Right renal pelvis (tissue), 4 donors: ENCODE measurements at regions not wholly inside any gene's neighbourhood (a gene's known extent, or its start where the extent isn't known, plus 50 kb on each side); places are given as distances from the start of the nearest gene placed in this dataset.

ENCODE experiments used
- DNase-seq, 4 donors: peaks; one replicate each; pipeline ENCODE4 v3.0.0-alpha.2; 2013; ENCODE audit warnings: low read depth in 4 of 4, low spot score in 3 of 4, missing footprints in 1 of 4

- no peak for DNase-seq
Measured at GRCh38 chr9:129322641-129323375, 144.7 kb upstream of the IER5L start.

- no peak for DNase-seq
Measured at GRCh38 chr9:129322022-129322621, 144.1 kb upstream of the IER5L start.

DNA sequence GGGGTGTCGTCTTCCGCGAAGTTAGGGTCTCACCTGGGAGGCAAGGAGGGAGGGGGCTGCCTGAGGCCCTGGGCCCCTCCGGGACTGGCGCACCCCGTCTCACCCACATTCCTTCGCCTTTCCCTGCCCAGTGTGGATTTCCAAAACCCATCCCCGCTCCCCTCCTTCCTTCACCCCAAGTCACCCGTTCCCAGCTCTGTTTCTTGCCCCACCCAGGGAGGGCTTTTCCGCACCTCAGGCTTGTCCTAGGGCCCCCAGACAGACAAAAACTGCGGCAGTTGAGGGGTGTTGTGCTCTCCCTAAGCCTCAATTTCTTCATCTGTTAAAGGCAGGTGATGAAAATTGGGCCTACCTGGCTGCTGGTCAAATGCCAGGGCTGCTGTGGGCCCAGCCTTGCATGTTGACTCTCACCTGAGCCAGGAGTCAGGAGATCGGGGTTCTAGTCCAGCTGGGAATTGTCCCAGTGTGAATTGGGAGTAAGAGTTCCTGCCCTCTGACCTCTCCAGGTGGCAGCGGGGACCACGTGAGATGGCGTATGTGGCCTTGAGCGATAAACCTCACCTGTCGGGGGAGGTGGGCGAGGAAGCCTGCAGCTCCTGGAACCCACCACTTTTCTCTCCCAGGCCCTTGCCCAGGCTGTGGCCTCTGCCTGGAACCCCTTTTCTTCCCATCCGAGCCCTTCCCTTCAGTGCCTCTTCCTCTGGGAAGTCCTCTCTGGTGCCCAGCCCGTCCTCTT, 143.4 kb upstream of the IER5L start:
- DNase-seq = no peak

- DNase-seq = peak; percentile 67 to 84 (median 78)
Measured at GRCh38 chr9:129320575-129321285, 142.7 kb upstream of the IER5L start.

DNA sequence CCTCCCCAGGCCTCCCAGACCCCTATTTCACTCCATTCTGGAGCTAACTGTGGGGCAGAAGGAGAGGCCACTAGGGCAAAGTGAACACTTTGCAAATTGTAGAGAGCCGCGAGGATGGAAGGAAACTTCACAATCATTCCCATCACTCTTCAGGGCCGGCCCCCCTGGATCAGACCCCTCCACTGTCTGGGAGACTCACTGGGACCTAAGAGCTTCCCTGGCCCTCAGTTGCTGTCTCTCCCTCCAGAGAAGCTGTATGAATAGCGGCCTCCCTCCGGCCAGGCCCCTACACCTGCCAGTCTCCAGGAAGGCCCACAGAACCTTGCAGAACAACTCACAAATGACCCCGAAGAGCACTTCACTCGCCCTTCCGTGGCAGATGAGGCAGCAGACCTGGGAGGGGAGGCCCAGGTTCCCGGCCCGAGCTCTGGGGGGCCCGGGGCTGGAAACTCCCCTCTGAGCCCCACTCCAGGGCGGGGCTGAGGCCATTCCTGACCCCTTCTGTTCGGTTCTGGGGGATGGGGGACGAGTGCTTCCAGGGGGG, 141.9 kb upstream of the IER5L start:
- DNase-seq = no peak

DNA sequence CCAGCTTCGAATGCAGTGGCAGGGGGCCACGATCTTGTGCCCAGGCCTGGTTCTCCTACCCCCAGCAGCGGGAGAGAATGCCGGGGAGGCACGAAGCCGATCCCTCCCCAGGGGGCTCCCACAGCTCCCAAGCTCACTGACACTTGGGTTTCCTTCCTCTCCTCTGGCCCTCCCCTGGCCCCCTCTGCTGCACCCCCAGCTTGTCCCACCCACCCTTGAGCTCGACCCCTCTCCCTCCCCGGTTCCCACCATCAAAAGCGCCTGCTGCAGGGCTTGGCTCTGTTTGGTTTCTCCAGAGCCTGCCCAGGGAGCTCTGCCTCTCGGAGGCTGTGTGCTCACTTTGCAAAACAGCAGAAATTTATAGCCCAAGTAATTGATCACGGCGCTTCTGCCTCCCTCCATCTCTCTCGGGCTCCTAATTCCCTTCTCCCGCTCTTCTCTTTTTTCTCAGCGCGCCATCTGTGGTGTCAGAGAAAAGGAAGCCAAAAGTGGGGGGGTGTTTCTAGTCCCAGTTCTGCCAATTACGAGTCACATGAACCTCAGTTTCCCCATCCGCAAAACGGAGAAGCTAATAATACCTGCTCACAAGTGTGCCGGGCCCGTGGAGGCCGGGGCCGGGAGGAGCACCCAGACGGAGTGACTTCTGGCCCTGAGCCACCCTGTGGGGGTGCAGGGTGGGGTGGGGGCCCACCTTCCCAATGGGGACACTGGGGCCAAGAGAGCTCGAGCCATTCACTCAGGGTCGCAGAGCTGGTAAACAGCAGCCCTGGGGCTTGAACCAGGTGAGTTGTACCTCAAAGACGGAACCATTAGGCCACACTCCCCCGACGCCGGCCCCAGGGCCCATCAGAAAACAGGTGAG, 141.2 kb upstream of the IER5L start:
- DNase-seq = no peak

- no peak for DNase-seq
Measured at GRCh38 chr9:129318121-129319075, 140.3 kb upstream of the IER5L start.

DNA sequence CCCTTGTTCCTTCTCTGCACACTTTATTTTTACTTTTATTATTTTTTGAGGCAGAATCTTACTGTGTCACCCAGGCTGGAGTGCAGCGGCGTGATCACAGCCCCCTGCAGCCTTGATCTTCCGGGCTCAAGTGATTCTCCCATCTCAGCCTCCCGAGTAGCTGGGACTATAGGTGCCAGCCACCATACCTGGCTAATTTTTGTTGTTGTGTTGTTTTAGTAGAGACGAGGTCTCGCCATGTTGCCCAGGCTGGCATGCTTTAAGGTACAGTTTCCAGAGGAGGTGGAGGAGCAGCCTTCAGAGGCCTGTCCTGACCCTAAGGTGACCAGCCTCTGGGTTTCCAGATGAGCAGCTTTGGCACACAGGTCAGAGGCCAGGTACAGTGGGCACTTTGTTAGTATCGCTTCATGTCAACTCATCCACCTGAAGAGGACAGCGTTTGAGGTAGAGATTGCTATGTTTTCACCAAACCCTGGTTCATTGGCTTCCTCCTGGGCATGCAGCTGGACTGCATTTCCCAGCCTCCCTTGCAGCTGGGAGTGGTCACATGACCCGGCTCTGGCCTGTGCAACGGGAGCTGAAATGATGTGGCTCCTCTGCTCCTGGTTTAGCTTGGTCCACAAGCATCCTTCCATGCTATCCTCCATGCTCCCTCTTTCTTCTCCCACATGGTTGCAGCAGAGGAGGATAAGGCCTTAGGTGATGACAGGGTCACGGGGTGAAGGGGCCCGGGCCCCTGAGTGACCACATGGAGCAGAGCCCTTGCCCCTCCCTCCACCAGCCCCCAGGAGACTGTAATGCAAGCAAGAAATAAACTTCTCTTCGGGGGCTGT, 139.3 kb upstream of the IER5L start:
- DNase-seq = no peak

DNA sequence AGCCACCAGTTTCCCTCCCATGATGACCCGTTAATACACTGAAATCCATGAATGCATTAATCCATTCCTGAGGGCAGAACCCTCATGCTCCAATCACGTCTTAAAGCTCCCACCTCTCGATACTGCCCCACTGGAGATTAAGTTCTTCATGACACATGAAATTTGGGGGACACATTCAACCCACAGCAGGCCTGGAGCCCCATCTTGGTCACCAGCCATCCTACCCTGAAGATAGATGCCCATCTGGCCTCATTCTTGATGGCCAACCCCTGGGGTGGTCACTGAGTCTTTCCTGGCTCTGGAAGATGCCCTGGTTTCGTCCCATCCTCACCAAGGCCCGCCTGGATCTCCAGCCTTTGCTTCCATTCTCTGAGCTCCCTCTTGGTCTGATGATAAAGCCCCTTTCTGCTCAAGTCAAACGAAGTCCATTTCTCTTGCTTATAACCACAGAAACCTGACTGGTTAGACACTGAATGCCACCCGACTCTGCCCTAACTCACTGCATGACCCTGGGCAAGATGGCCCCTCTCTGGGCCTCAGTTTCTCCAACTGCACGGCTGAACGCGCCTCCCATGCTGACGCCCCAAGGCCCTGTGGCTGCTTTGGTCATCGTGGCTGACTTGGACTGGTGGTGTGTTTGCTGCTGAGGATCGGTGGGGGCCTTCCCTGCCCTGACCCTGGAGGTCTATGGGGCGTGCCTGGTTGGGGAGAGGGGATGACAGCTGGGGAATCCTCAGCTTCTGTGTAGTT, 138.4 kb upstream of the IER5L start:
- DNase-seq = no peak

DNA sequence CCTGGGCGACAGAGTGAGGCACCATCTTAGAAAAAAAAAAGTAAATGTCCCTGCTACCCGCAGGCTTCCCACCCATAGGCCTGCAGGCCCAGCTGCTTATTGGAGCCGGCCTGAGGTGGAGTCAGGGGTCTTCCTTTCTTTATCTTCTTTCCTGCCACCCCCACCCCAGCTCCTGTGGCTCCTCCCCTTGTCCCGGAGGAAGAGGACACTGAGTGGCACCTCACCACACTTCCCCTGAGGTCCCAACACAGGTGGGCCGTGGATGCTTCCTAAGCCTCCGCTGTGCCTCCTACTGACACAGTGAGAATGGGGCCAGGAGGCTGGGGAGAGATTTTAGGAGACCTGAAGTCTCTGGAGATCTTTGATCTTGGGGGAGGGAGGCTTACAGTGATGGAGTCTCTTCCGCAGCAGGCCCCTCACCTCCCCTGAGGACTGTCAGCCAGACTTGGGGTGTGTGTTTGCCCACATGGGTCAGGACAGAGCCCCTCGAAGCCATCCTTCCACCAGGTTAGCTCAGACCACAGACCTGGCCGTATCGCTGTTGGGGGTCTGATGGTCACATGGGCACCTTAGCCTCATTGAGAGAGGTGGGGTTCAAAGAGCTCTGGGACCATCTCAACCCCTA, 135.4 kb upstream of the IER5L start:
- DNase-seq = no peak

DNA sequence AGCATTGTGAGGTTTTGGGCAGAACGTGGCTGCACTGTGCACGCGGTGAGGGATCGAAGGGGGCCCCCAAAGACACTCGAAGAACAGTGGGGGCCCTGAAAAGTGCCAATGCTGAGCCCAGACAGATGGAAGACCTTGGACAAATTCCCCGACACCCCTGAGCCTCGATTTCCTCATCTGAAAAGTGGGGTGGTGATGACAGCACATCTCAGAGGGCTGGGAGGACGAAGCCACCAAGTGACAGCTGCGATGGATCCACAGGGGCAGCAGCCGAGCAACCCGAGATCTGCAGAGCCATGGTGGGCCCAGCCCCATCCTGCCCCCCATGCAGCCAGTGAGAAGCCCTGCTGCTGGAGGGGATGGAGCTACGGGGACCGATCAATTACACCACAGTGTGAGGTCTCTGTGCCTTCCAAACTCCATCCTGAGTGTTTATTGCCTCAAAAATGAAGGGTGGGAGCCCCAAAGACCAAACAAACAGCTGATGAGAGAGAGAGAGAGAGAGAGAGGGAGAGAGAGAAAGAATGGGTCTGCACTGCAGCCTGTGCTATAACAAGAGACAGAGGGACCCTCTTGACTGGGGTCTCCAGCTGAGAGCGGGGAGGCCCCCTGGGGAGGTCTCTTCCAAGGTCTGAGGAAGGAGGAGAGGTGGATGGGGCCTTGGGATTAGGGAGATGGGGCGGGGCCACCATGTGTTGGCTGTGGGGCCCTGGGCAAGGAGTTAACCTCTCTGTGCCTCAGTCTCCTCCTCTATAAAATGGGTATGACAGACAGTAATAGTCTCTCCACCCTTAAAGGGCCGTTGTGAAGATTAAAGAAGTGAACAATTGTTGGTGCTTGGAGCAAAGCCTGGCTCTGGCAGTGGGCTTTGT, 134.4 kb upstream of the IER5L start:
- no peak for DNase-seq

- DNase-seq = no peak
Measured at GRCh38 chr9:129311643-129312042, 133.6 kb upstream of the IER5L start.

GRCh38 chr9:129310666-129311350, 132.7 kb upstream of the IER5L start:
- no peak for DNase-seq

DNA sequence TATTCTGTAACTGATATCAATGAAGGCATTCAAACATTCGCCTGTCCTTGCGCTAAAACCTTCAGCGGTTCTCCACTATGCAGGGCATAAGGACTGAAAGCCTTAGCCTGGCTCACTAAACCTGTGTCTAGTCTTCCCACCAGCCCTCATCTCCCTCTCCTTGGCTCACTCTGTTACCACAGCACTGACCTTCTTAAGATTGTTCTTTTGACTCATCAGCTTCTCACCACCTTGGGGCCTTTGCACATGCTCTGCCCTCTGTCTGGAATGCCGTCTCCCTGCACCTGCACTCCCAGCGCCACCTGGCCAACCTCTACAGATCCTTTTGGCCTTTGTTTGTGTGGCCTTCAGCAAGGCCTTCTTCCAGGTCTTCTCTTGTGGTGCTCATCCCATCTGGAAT, 131.8 kb upstream of the IER5L start:
- no peak for DNase-seq

GRCh38 chr9:129309041-129309430, 131.0 kb upstream of the IER5L start:
- no peak for DNase-seq
